Central memory CD4-positive, alpha-beta T cell (primary cell): ENCODE measurements at regions not wholly inside any gene's neighbourhood (a gene's known extent, or its start where the extent isn't known, plus 50 kb on each side); places are given as distances from the start of the nearest gene placed in this dataset.

ENCODE experiments used
- DNase-seq: peaks from one replicate; pipeline ENCODE4 v3.0.0; 2022

- DNase-seq, result no peak
Observed at GRCh38 chr3:72559385-72559784, 288.9 kb downstream of the SHQ1 start.

- no peak for DNase-seq
Observed at GRCh38 chr3:72558001-72558400, 290.2 kb downstream of the SHQ1 start.

- DNase-seq, result no peak
Observed at GRCh38 chr3:72555714-72556113, 292.5 kb downstream of the SHQ1 start.

GRCh38 chr3:72554689-72555088 lies 293.6 kb downstream of the SHQ1 start:
- no peak for DNase-seq

- no peak for DNase-seq
Observed at GRCh38 chr3:72553298-72553697, 294.9 kb downstream of the SHQ1 start.

- DNase-seq, result no peak
Observed at GRCh38 chr3:72550582-72551262, 297.5 kb downstream of the SHQ1 start.

- no peak for DNase-seq
Observed at GRCh38 chr3:72549761-72550581, 298.3 kb downstream of the SHQ1 start.

GRCh38 chr3:72548981-72549380 lies 299.3 kb downstream of the SHQ1 start:
- no peak for DNase-seq

- DNase-seq, result no peak
Observed at GRCh38 chr3:72548461-72548860, 299.8 kb downstream of the SHQ1 start.

- no peak for DNase-seq
Observed at GRCh38 chr3:72547183-72547582, 301.1 kb downstream of the SHQ1 start.

- no peak for DNase-seq
Observed at GRCh38 chr3:72544239-72544638, 304.0 kb downstream of the SHQ1 start.

GRCh38 chr3:72543246-72543645 lies 305.0 kb downstream of the SHQ1 start:
- no peak for DNase-seq

- no peak for DNase-seq
Observed at GRCh38 chr3:72542781-72543180, 305.5 kb downstream of the SHQ1 start.

GRCh38 chr3:72539856-72540255 lies 308.4 kb downstream of the SHQ1 start:
- no peak for DNase-seq

GRCh38 chr3:72538070-72538745 lies 310.0 kb downstream of the SHQ1 start:
- no peak for DNase-seq

- no peak for DNase-seq
Observed at GRCh38 chr3:72537448-72537847, 310.8 kb downstream of the SHQ1 start.

GRCh38 chr3:72536878-72537267 lies 311.4 kb downstream of the SHQ1 start:
- no peak for DNase-seq

GRCh38 chr3:72536206-72536877 lies 311.9 kb downstream of the SHQ1 start:
- DNase-seq, result no peak

GRCh38 chr3:72535772-72536171 lies 312.5 kb downstream of the SHQ1 start:
- no peak for DNase-seq

GRCh38 chr3:72533591-72534473 lies 314.4 kb downstream of the SHQ1 start:
- no peak for DNase-seq

GRCh38 chr3:72530426-72530825 lies 317.8 kb downstream of the SHQ1 start:
- no peak for DNase-seq

- DNase-seq, result no peak
Observed at GRCh38 chr3:72529081-72529480, 319.2 kb downstream of the SHQ1 start.
